BE2C (cell line): ENCODE measurements at regions not wholly inside any gene's neighbourhood (a gene's known extent, or its start where the extent isn't known, plus 50 kb on each side); places are given as distances from the start of the nearest gene placed in this dataset.

Source experiments
- DNase-seq: peaks from one replicate; pipeline ENCODE4 v3.0.0-alpha.2; 2020
- H3K27me3 ChIP-seq: fragments of 250-450 bp; sonication (Bioruptor Pico); 2 replicates; pipeline ENCODE4 v1.5.1; 2020; ENCODE audit warnings: mild to moderate bottlenecking
- H3K36me3 ChIP-seq: fragments of 250-450 bp; sonication (Bioruptor Pico); 2 replicates; pipeline ENCODE4 v1.5.1; 2020; ENCODE audit warnings: mild to moderate bottlenecking
- H3K4me1 ChIP-seq: fragments of 250-450 bp; sonication (Bioruptor Pico); 2 replicates; pipeline ENCODE4 v1.5.1; 2020
- H3K4me3 ChIP-seq: 2 replicates; pipeline ENCODE4 v1.5.1; 2011; ENCODE audit warnings: low read depth, low read length
- H3K9me3 ChIP-seq: fragments of 250-450 bp; sonication (Bioruptor Pico); 2 replicates; pipeline ENCODE4 v1.5.1; 2020
- TF ChIP-seq, protein P1 (sequence below): IDR thresholded peaks from 2 replicates; pipeline ENCODE4 v1.5.1; 2012; ENCODE audit warnings: mild to moderate bottlenecking, low read depth, low read length

DNA sequence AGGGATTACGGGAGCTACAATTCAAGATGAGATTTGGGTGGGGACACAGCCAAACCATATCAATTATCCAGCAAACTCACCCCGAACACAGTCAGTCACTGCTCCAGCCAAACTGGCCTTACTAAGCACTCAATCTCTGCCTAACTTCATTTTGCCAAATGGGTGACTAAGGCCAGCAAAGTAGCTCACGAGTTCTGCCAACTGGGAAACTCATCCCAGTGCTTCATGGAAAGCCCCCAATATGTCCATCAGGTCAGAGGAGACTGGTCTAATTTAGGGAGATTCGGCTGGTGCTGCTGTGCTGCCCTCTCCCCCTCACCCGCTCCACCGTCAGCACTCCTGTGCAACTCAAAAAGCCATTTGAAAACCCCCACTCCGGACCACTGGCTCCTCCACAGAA lies 324.0 kb downstream of the FOXO1 start:
- H3K27me3 ChIP-seq: no peaks in the 10 kb centered on the region
- H3K36me3 ChIP-seq: no peaks in the 10 kb centered on the region
- H3K4me3 ChIP-seq: no peak overlapping the region
- DNase-seq: no peak
- TF ChIP-seq, protein P1, sequence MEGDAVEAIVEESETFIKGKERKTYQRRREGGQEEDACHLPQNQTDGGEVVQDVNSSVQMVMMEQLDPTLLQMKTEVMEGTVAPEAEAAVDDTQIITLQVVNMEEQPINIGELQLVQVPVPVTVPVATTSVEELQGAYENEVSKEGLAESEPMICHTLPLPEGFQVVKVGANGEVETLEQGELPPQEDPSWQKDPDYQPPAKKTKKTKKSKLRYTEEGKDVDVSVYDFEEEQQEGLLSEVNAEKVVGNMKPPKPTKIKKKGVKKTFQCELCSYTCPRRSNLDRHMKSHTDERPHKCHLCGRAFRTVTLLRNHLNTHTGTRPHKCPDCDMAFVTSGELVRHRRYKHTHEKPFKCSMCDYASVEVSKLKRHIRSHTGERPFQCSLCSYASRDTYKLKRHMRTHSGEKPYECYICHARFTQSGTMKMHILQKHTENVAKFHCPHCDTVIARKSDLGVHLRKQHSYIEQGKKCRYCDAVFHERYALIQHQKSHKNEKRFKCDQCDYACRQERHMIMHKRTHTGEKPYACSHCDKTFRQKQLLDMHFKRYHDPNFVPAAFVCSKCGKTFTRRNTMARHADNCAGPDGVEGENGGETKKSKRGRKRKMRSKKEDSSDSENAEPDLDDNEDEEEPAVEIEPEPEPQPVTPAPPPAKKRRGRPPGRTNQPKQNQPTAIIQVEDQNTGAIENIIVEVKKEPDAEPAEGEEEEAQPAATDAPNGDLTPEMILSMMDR: no peak
- no peaks in the 10 kb centered on the region for H3K4me1 ChIP-seq
- no peaks in the 10 kb centered on the region for H3K9me3 ChIP-seq

DNA sequence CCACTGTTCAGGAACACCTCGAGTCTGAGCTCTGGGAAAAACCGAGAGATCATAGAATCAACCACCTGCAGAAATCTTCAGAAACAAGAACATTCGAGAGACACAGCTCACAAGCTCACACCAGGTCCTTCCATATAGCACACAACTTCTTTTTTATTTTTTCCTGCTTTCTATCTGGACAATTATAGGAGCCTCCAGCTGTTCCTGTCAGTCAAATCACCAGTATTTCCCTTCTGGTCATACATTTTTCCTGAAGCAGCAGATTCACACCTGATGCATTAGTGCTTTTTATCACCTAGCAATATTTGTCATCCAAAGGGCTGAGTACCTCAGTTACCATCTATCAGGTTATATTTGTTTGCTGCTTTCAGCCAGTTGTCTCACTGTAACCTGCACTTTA lies 323.5 kb downstream of the FOXO1 start:
- no peaks in the 10 kb centered on the region for H3K36me3 ChIP-seq
- no peaks in the 10 kb centered on the region for H3K9me3 ChIP-seq
- H3K4me3 ChIP-seq: no peak overlapping the region
- DNase-seq: no peak
- H3K4me1 ChIP-seq: no peaks in the 10 kb centered on the region
- H3K27me3 ChIP-seq: no peaks in the 10 kb centered on the region
- TF ChIP-seq, protein P1: no peak

DNA sequence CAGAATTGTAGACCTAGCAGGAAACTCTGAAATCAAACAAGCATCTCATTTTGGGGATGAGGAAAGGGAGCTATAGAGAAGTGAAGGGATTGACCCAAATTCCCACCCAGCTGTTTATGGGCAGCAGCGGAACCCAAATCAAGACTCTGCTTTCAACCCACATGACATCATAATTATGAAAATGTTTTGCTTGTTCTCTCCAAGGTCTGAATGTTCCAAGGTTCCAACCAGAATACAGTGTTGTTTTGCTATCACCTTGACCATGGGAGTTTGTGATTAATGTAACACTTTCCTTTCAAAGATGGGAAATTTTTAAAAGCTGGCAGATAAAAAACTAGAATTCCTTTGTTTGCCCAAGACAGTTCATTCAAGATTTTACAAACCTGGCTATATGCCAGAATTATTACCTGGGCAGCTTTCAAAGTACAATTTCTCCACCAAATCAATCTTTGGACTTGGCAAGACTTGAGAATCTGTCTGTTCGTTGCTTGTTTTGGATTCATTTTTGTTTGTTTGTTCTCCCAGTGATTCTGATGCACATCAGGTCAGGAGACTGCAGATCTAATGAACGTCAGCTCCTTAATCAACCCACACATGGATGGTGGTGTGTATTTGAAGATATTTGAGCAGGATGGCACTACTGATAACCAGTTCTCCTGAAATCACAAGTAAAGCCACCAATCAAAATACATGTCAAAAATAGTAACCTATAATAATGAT lies 322.7 kb downstream of the FOXO1 start:
- Histone ChIP-seq H3K4me1 (no peaks in the 10 kb centered on the region), H3K36me3 (no peaks in the 10 kb centered on the region), H3K9me3 (no peaks in the 10 kb centered on the region), H3K27me3 (no peaks in the 10 kb centered on the region), H3K4me3 (no peak overlapping the region)
- TF ChIP-seq, protein P1: no peak
- DNase-seq: no peak

DNA sequence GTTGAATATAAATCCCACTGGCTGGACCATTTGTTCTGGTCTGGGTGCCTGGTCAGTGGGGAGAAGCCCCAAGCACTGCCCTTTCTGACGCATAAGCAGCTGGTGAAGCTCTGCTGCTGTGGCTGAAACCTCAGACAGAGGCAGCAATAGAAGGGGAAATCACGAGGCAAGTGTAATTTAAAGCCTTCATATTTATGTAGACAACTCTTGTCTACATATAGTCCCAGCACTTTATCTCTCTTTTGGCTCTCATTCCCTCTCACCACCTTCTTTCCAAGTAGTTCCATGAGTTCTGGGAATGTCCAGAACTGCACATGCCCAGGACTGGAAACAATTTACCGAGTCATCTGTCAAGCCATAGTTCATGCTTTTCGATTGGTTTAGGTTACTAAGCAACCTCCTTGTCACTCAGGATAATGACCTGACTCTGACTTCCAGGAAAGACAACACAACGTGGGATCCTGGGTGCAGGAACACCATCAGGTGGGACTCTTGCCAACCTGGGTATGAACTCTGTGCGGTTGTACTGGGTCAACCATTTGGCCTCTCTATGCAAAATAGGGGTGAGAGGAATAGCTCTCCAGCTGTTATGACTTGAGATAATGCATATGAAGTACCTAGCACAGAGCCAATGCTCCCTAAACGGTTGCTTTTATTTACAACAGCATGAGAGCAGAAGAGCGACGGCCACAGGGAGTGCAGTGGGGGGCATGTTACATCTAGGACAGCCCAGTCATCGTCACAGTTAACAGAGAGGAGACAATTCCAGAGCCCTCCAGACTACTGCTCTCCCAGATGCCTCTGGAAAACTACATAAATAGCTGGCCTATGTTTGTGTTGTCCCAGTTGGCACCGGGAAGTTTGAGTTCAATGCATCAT lies 321.9 kb downstream of the FOXO1 start:
- Histone ChIP-seq H3K4me3 (no peak overlapping the region), H3K4me1 (no peaks in the 10 kb centered on the region), H3K36me3 (no peaks in the 10 kb centered on the region), H3K27me3 (no peaks in the 10 kb centered on the region), H3K9me3 (no peaks in the 10 kb centered on the region)
- DNase-seq: no peak
- TF ChIP-seq, protein P1: no peak

DNA sequence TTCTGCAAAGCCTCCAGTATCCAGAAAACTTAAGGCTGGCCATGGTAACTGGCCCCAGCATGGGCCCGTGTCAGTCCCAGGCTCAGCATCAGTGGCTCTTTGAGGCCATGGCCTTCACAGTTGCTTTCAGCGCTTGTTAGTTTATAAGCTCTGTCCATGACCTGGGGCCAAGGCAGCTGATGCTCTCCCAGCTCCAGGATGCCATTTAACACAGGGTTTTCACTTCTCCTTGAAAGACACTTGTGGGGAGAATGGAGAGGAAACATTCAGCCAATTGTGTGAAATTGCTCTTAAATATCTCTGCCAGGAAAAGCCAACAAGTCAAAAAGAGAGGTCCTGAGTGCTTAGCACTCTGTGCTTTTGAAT lies 321.3 kb downstream of the FOXO1 start:
- Histone ChIP-seq H3K9me3 (no peaks in the 10 kb centered on the region), H3K36me3 (no peaks in the 10 kb centered on the region), H3K4me1 (no peaks in the 10 kb centered on the region), H3K27me3 (no peaks in the 10 kb centered on the region), H3K4me3 (no peak overlapping the region)
- TF ChIP-seq, protein P1: no peak
- DNase-seq: no peak

DNA sequence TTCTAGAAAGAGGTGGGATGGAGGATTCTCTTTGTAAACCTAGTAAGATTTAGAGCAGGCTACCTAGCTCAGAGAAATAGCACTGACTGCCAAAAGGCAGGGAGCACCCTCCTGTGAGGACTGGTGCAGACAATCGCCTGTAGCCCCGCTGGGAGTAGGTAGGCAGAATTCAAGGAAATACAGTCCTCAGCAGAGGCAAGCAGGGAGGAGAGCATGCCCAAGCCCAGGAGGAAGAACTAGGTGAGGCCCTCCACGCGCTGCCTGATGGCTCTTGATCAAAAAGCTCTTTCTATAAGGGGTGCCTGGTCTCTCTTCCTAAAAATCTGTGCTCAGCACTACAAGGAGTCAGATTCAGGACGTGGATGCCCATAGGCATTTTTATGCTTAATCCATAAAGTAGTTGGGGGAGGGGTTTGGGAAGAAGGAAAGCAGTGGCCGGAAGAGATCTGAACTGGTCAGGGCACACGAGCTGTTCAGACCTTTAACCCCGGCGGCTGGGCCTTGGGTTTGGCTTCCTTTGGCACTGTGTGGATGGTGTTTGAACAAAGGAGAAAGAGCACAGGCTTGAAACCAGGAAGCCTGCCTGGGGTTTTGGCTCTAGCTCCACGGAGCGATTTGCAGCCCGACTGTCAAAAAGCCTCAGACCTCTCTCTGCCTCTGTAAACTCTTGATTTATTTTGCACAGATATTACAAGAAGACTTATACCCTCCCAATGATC lies 320.6 kb downstream of the FOXO1 start:
- TF ChIP-seq, protein P1: no peak
- Histone ChIP-seq H3K4me3 (no peak overlapping the region), H3K36me3 (no peaks in the 10 kb centered on the region), H3K27me3 (no peaks in the 10 kb centered on the region), H3K4me1 (no peaks in the 10 kb centered on the region), H3K9me3 (no peaks in the 10 kb centered on the region)
- DNase-seq: no peak
